ENCODE measurements at regions not wholly inside any gene's neighbourhood (a gene's known extent, or its start where the extent isn't known, plus 50 kb on each side); places are given as distances from the start of the nearest gene placed in this dataset.

DNA sequence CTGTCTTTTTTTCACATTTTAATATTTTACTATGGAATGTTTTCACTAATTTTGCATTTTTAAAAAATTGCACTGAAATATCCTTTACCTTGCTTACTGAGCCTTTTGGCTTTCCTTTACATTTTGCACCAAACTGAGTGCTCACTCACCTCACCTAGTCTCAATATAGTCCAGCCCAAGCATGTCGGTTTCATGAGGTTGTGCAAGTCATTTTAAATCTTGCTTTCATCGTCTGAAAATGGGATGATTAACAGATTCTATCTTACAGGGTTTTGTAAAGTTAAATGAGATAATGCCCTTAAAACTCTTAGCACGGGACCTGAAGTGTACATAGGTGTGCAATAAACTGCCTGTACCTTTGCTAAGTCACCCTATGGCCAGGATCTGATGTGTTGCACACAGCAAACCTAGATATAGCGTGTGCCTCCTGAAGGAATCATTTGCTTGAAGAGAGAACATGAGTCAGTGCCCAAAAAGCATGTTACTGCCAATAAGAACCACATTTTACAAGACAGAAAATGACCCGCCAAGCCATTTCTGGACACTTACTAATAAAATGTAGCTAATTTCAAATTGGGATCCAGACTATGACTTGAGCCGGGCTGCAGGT lies 199.8 kb downstream of the JCAD start:
- no peak overlapping the region for H3K4me3 Mint-ChIP-seq
- peaks cover 0 to 5% (median 0%) of the 10 kb centered on the region in 7 donors for H3K9me3 Mint-ChIP-seq
- Histone ChIP-seq H3K27me3 (ENCODE audit: control insufficient read depth, insufficient read depth, low read length) (peaks cover 2% of the 10 kb centered on the region), H3K4me3 (ENCODE audit: low read depth, low read length) (no peak overlapping the region), H3K9me3 (ENCODE audit: control insufficient read depth in 2 of 2, low read length in 2 of 2) (no peaks in the 10 kb centered on the region), H3K36me3 (ENCODE audit: control insufficient read depth, insufficient read depth, low read length) (no peaks in the 10 kb centered on the region), H3K4me1 (ENCODE audit: control insufficient read depth, insufficient read depth, low read length, poor library complexity, severe bottlenecking) (no peaks in the 10 kb centered on the region), H3K27ac (ENCODE audit: insufficient read depth, low read length, poor library complexity, severe bottlenecking) (no peak overlapping the region)
- H3K27me3 Mint-ChIP-seq = peaks cover 6% of the 10 kb centered on the region
- peaks cover 0 to 5% (median 0%) of the 10 kb centered on the region in 4 donors for H3K4me1 Mint-ChIP-seq
- ATAC-seq (ENCODE audit: low read depth in 2 of 2) (no peak), DNase-seq (no peak)
- H3K27ac Mint-ChIP-seq = no peak overlapping the region
- no peaks in the 10 kb centered on the region for H3K36me3 Mint-ChIP-seq

DNA sequence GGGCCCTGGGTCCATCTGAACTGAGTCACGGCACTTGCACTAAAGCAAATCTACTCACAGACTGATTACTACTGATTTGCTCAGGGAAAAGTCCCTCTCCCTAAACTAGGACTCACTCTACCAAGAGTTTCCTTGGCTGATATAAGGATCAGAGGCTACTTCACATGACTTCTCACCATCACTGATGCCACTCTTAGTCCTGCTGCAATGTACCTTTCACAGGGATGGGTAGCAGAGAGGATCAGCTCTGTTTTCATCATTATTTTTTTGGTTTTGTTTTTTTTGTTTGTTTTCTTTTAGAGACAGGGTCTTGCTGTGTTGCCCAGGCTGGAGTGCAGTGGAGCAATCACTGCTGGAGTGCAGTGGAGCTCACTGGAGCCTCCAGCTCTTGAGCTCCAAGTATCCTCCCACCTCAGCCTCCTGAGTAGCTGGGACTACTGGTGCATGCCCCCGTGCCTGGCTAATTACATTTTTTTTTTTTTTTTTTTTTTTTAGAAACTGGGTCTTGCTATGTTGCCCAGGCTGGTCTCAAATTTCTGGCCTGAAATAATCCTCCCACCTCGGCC lies 200.6 kb downstream of the JCAD start:
- peaks cover 0 to 5% (median 0%) of the 10 kb centered on the region in 7 donors for H3K9me3 Mint-ChIP-seq
- no peak overlapping the region for H3K4me3 ChIP-seq (ENCODE audit: low read depth, low read length)
- no peaks in the 10 kb centered on the region for H3K9me3 ChIP-seq (ENCODE audit: control insufficient read depth in 2 of 2, low read length in 2 of 2)
- H3K36me3 Mint-ChIP-seq = no peaks in the 10 kb centered on the region
- peaks cover 0 to 5% (median 0%) of the 10 kb centered on the region in 4 donors for H3K4me1 Mint-ChIP-seq
- no peak overlapping the region for H3K27ac ChIP-seq (ENCODE audit: insufficient read depth, low read length, poor library complexity, severe bottlenecking)
- no peak overlapping the region for H3K4me3 Mint-ChIP-seq
- H3K27me3 Mint-ChIP-seq = peaks cover 6% of the 10 kb centered on the region
- H3K27me3 ChIP-seq (ENCODE audit: control insufficient read depth, insufficient read depth, low read length) = peaks cover 2% of the 10 kb centered on the region
- no peaks in the 10 kb centered on the region for H3K4me1 ChIP-seq (ENCODE audit: control insufficient read depth, insufficient read depth, low read length, poor library complexity, severe bottlenecking)
- H3K36me3 ChIP-seq (ENCODE audit: control insufficient read depth, insufficient read depth, low read length) = no peaks in the 10 kb centered on the region
- H3K27ac Mint-ChIP-seq = no peak overlapping the region
- DNase-seq (no peak), ATAC-seq (ENCODE audit: low read depth in 2 of 2) (no peak)

DNA sequence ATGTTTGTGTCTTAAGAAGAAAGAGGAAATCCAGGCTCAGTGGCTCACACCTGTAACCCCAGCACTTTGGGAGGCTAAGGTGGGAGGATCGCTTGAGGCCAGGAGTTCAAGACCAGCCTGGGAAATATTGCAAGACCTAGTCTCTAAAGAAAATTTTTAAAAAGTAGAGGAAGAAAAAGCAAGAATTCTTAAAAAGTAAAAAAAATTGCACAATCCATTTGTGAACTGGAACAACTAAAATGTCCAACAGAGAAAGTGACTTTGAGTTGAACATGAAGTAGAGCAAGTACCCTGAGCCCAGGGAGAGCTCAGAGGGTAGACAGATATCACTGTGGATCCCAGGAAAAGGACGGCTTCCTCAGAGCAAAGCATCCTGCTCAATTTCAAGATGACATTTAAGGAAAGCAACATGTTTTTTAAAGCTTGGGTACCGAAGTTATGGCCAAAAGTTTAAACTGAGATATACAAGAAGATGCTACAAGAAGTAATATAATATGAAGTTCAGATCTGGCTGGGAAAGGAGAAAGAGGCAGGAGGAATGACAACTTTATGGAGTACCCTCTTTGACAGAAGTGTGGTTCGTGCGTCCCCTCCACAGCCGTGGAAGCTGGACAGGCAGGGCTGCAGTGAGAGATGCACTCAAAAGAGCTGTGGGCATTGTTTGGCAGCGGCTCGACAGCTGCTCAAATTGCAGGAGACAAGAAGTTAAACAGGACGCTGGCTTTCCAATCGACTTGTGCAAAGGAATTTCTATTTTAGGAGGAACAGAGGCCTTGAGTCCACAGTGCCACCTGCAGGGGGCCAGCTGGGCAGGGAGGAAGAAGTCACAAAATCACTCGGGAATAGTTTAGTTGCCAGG lies 201.3 kb downstream of the JCAD start:
- Mint-ChIP-seq H3K4me3 (no peak overlapping the region), H3K9me3 (peaks cover 0 to 5% (median 0%) of the 10 kb centered on the region in 7 donors), H3K27ac (no peak overlapping the region), H3K36me3 (no peaks in the 10 kb centered on the region), H3K27me3 (peaks cover 9% of the 10 kb centered on the region), H3K4me1 (peaks cover 0 to 5% (median 0%) of the 10 kb centered on the region in 4 donors)
- no peak overlapping the region for H3K4me3 ChIP-seq (ENCODE audit: low read depth, low read length)
- peaks cover 2% of the 10 kb centered on the region for H3K27me3 ChIP-seq (ENCODE audit: control insufficient read depth, insufficient read depth, low read length)
- no peaks in the 10 kb centered on the region for H3K4me1 ChIP-seq (ENCODE audit: control insufficient read depth, insufficient read depth, low read length, poor library complexity, severe bottlenecking)
- no peaks in the 10 kb centered on the region for H3K36me3 ChIP-seq (ENCODE audit: control insufficient read depth, insufficient read depth, low read length)
- H3K9me3 ChIP-seq (ENCODE audit: control insufficient read depth in 2 of 2, low read length in 2 of 2) = no peaks in the 10 kb centered on the region
- no peak for DNase-seq
- no peak for ATAC-seq (ENCODE audit: low read depth in 2 of 2)
- H3K27ac ChIP-seq (ENCODE audit: insufficient read depth, low read length, poor library complexity, severe bottlenecking) = no peak overlapping the region

DNA sequence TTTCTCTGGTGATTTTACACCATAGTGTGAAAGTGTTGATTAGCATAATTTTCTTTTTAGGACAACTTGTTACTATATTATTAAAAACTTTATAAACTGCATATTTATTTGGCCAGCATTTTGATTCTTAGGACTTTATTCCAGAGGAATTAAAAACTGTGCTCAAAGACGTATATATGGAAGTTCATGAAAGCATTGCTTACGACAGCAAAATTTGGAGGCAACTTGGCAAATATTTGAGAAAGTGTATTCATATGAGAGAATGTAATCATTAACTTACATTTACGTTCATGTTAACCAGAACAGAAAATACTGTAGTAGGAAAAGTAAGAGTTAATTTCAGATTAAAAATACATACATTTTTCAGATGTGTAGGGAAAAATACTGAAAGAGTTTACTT lies 203.1 kb downstream of the JCAD start:
- peaks cover 0 to 5% (median 0%) of the 10 kb centered on the region in 7 donors for H3K9me3 Mint-ChIP-seq
- Histone ChIP-seq H3K4me3 (ENCODE audit: low read depth, low read length) (no peak overlapping the region), H3K27me3 (ENCODE audit: control insufficient read depth, insufficient read depth, low read length) (peaks cover 2% of the 10 kb centered on the region), H3K9me3 (ENCODE audit: control insufficient read depth in 2 of 2, low read length in 2 of 2) (no peaks in the 10 kb centered on the region), H3K36me3 (ENCODE audit: control insufficient read depth, insufficient read depth, low read length) (no peaks in the 10 kb centered on the region), H3K4me1 (ENCODE audit: control insufficient read depth, insufficient read depth, low read length, poor library complexity, severe bottlenecking) (no peaks in the 10 kb centered on the region), H3K27ac (ENCODE audit: insufficient read depth, low read length, poor library complexity, severe bottlenecking) (no peak overlapping the region)
- no peak overlapping the region for H3K27ac Mint-ChIP-seq
- H3K4me1 Mint-ChIP-seq = peaks cover 0 to 5% (median 0%) of the 10 kb centered on the region in 4 donors
- no peaks in the 10 kb centered on the region for H3K36me3 Mint-ChIP-seq
- no peak overlapping the region for H3K4me3 Mint-ChIP-seq
- peaks cover 7% of the 10 kb centered on the region for H3K27me3 Mint-ChIP-seq
- ATAC-seq (ENCODE audit: low read depth in 2 of 2) = no peak
- no peak for DNase-seq

DNA sequence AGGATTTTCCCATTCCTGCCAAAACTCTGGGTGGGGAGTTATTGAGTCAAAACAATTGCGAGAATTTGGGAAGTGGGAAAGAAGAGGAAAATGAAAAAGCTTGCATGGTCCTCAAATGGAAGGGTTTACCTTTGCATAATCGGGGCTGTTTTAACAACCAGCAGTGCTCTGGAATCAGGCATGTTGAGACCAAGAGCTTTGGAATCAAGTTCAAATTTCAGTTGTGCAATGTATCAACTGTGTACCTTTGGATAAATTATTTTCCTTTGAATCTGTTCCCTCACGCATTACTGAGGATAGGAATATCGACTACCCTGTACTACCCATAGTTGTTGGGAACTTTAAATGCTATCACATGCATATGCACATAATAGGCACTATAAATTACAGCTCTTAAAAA lies 205.5 kb downstream of the JCAD start:
- Histone ChIP-seq H3K4me1 (ENCODE audit: control insufficient read depth, insufficient read depth, low read length, poor library complexity, severe bottlenecking) (no peaks in the 10 kb centered on the region), H3K27ac (ENCODE audit: insufficient read depth, low read length, poor library complexity, severe bottlenecking) (no peak overlapping the region), H3K36me3 (ENCODE audit: control insufficient read depth, insufficient read depth, low read length) (no peaks in the 10 kb centered on the region), H3K9me3 (ENCODE audit: control insufficient read depth in 2 of 2, low read length in 2 of 2) (no peaks in the 10 kb centered on the region), H3K27me3 (ENCODE audit: control insufficient read depth, insufficient read depth, low read length) (no peaks in the 10 kb centered on the region), H3K4me3 (ENCODE audit: low read depth, low read length) (no peak overlapping the region)
- Mint-ChIP-seq H3K4me3 (no peak overlapping the region), H3K27me3 (peaks cover 7% of the 10 kb centered on the region), H3K9me3 (peaks cover 0 to 5% (median 0%) of the 10 kb centered on the region in 7 donors), H3K27ac (no peak overlapping the region), H3K4me1 (peaks cover 0 to 5% (median 0%) of the 10 kb centered on the region in 4 donors), H3K36me3 (no peaks in the 10 kb centered on the region)
- DNase-seq (no peak), ATAC-seq (ENCODE audit: low read depth in 2 of 2) (no peak)

DNA sequence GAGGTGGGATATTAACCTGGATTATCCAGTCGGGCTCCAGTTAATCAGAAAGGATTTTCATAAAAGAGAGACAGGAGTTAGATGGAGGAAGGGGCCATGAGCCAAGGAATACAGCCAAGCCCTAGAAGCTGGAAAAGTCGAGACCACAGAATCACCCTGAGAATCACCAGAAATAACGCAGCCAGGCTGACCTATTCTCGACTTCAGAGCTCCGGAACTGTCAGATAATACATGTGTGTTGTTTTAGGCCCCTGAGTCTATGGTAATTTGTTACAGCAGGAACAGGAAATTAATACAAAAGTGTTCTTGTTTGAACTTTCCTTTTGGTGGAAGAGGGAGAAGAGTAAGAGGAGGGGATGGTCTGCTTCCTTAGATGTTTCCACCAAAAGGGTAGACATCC lies 208.1 kb downstream of the JCAD start:
- H3K27me3 Mint-ChIP-seq = peaks cover 11% of the 10 kb centered on the region
- Histone ChIP-seq H3K9me3 (ENCODE audit: control insufficient read depth in 2 of 2, low read length in 2 of 2) (no peaks in the 10 kb centered on the region), H3K4me3 (ENCODE audit: low read depth, low read length) (no peak overlapping the region), H3K36me3 (ENCODE audit: control insufficient read depth, insufficient read depth, low read length) (no peaks in the 10 kb centered on the region), H3K27ac (ENCODE audit: insufficient read depth, low read length, poor library complexity, severe bottlenecking) (no peak overlapping the region), H3K27me3 (ENCODE audit: control insufficient read depth, insufficient read depth, low read length) (no peaks in the 10 kb centered on the region), H3K4me1 (ENCODE audit: control insufficient read depth, insufficient read depth, low read length, poor library complexity, severe bottlenecking) (no peaks in the 10 kb centered on the region)
- ATAC-seq (ENCODE audit: low read depth in 2 of 2) (no peak), DNase-seq (no peak)
- H3K27ac Mint-ChIP-seq = no peak overlapping the region
- H3K36me3 Mint-ChIP-seq = no peaks in the 10 kb centered on the region
- H3K4me3 Mint-ChIP-seq = no peak overlapping the region
- H3K4me1 Mint-ChIP-seq = no peaks in the 10 kb centered on the region
- H3K9me3 Mint-ChIP-seq = peaks cover 0 to 3% (median 0%) of the 10 kb centered on the region in 7 donors

DNA sequence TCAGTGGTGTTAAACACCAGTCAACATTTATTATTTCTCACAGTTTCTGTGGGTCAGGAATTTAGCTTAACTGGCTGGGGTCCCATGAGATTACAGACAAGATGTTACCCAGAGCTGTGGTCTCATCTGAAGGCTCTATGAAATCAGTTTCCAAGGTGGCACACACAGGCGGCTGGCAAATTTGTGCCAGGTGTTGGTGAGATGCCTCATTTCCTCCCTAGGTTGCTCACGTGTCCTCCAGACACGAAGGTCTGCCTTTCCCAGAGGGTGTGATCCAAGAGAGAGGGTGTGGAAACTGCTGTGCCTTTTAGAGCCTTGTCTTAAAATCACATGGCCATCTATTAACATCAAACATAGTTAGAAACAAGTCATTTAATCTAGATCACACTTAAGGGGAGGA lies 209.0 kb downstream of the JCAD start:
- Mint-ChIP-seq H3K9me3 (peaks cover 0 to 2% (median 0%) of the 10 kb centered on the region in 7 donors), H3K27ac (no peak overlapping the region), H3K36me3 (no peaks in the 10 kb centered on the region), H3K27me3 (peaks cover 11% of the 10 kb centered on the region), H3K4me1 (no peaks in the 10 kb centered on the region), H3K4me3 (no peak overlapping the region)
- H3K4me1 ChIP-seq (ENCODE audit: control insufficient read depth, insufficient read depth, low read length, poor library complexity, severe bottlenecking) = no peaks in the 10 kb centered on the region
- no peaks in the 10 kb centered on the region for H3K9me3 ChIP-seq (ENCODE audit: control insufficient read depth in 2 of 2, low read length in 2 of 2)
- no peaks in the 10 kb centered on the region for H3K27me3 ChIP-seq (ENCODE audit: control insufficient read depth, insufficient read depth, low read length)
- H3K4me3 ChIP-seq (ENCODE audit: low read depth, low read length) = no peak overlapping the region
- H3K36me3 ChIP-seq (ENCODE audit: control insufficient read depth, insufficient read depth, low read length) = no peaks in the 10 kb centered on the region
- H3K27ac ChIP-seq (ENCODE audit: insufficient read depth, low read length, poor library complexity, severe bottlenecking) = no peak overlapping the region
- DNase-seq = no peak
- ATAC-seq (ENCODE audit: low read depth in 2 of 2) = no peak
